Esophagus muscularis mucosa (tissue), 4 donors: ENCODE measurements at regions not wholly inside any gene's neighbourhood (a gene's known extent, or its start where the extent isn't known, plus 50 kb on each side); places are given as distances from the start of the nearest gene placed in this dataset.

Experiments
- CTCF ChIP-seq, 3 experiments: fragments of 200-600 bp in 2 of 3; fragments of 450-650 bp in 1 of 3; sonication (generic) in 2 of 3; IDR thresholded peaks; one replicate each; pipeline ENCODE4 v1.5.1; 2017 to 2019; ENCODE audit warnings: antibody characterized with exemption in 3 of 3, mild to moderate bottlenecking in 2 of 3, moderate library complexity in 1 of 3
- EP300 ChIP-seq: sonication (generic); formaldehyde crosslinking; IDR thresholded peaks from one replicate; pipeline ENCODE4 v1.6.1; 2017; ENCODE audit warnings: antibody characterized with exemption
- POLR2A ChIP-seq: fragments of 450-650 bp; IDR thresholded peaks from one replicate; pipeline ENCODE4 v1.6.1; 2017; ENCODE audit warnings: antibody characterized with exemption, moderate library complexity, mild to moderate bottlenecking, low read depth
- POLR2AphosphoS5 ChIP-seq, 2 donors: sonication (generic); formaldehyde crosslinking; IDR thresholded peaks; one replicate each; pipeline ENCODE4 v1.6.1; 2017; ENCODE audit warnings: antibody characterized with exemption in 2 of 2

GRCh38 chr2:146850746-146851145 lies 994.1 kb upstream of the ACVR2A start:
- TF ChIP-seq CTCF (IDR thresholded peaks at IDR 0.05) (no peak), POLR2A (no peak), EP300 (no peak), POLR2AphosphoS5 (IDR thresholded peaks at IDR 0.05) (no peak)
